ENCODE measurements at regions not wholly inside any gene's neighbourhood (a gene's known extent, or its start where the extent isn't known, plus 50 kb on each side); places are given as distances from the start of the nearest gene placed in this dataset.

DNA sequence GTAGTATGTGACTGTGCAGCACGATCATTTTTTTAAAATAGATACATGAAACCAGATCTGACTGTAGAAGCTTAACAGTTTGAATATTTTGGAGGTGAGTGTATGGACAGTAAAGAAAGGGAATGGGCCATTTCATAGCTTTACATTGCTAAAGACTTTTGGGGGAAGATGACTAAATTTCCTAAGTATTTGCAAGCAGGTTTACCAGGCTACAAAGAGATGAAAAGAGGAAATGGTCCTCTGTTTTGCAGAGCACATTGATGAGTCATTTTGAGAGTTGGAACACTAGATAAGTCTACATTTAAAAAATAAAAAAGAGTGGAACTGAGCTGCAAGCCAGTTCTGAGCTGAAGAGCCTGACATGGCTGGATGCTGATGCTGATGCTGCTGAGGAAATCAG lies 115.7 kb upstream of the LRATD1 start:
- no peak for DNase-seq

DNA sequence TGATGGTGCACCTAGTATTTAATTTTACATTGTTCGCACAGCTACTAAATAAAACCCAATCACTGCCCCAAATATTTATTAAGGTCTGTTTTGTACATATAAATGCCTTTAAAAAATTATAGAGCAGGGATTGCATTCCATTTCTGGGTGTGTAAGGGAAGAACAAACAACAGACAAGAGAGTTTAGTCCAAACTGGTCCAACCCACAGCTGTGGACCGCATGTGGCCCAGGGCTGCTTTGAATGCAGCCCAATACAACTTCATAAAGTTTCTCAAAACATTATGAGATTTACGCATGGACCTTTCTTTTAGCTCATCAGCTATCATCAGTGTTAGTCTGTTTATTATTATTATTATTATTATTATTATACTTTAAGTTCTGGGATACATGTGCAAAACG lies 114.8 kb upstream of the LRATD1 start:
- no peak for DNase-seq

DNA sequence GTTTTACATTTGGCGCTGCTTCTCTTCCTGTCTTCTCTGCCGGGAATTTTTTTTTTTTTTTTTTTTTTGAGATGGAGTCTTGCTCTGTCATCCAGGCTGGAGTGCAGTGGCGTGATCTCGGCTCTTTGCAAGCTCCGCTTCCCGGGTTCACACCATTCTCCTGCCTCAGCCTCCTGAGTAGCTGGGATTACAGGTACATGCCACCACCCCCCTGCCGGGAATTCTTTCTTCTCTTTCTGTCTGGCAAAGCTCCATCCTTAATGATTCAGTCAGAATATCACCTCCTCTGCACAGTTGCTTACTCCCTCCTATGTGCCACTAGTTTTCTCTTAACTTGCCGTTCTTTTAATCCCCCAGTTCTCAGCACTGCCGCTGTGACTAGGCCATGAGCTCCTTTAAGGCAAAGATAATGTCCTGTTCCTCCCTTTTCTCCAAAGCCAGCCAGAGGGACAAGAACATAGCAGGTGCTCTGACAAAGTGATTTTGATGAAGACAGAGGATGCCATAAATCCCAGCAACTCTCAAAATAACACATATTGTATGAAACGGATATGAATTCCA lies 112.1 kb upstream of the LRATD1 start:
- no peak for DNase-seq

DNA sequence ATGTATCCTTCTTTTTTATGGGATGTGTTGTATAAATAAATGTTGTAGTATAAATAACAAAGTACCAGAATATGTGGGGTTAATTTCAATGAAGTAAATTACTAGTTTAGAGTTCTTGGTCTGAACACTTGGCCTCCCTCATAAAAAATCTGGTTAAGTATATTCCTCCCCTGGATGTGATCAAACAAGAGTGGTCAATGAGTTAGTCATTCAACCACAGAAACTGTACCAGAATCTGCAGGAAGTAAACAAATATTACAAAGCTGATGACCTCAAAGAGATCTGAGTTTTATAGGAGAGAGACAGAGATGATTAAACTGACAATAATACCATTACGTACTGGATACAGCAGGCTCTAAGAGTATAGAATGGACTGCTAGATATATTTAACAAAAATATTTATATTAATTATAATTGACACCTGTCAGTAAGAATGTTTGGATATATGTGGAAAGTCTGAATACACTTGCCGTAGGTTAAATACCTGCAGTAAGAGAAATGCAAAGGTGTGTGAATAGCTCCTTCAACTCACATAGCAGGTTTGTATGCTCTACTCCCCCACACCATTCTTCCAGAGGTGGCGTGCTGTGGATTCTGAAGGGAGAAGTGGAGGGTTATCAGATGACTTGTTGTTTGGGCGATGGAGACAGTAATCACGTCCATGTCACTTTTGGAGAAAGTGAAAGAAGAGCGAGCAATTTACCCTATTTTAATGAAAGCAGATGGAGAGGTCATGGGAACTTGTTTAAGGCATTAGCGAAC lies 108.3 kb upstream of the LRATD1 start:
- DNase-seq: no peak

DNA sequence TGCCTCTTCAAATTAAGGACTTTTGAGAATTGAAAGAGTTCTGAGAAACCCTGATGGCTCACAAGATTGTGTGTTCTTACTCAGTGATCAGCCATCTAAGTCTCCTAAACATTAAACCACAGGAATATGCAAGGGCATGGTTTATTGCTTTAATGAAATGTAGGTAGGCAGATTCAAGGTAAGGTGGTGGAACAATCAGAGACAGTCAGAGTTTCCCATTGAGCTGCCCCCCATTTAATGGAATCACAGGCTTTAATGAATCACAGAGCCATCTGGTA lies 107.8 kb upstream of the LRATD1 start:
- no peak for DNase-seq

DNA sequence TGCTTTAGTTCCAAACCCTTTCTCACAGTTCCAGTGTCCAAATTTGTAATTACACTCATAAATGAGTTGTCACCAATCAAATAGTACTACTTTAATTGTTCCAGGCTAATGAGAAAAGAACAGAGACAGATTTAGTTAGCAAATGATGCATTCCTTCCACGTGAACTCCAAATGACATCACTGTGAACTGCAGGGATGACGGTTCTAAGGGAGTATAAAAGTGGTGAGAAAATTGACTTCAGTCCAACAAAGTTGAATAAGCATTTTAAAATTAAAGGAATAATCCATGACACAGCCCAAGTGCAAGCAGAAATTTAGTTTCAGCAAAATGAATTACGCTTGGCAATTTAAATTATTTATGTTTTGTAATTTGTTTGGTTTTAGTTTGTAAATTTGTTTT lies 102.0 kb upstream of the LRATD1 start:
- DNase-seq: no peak

DNA sequence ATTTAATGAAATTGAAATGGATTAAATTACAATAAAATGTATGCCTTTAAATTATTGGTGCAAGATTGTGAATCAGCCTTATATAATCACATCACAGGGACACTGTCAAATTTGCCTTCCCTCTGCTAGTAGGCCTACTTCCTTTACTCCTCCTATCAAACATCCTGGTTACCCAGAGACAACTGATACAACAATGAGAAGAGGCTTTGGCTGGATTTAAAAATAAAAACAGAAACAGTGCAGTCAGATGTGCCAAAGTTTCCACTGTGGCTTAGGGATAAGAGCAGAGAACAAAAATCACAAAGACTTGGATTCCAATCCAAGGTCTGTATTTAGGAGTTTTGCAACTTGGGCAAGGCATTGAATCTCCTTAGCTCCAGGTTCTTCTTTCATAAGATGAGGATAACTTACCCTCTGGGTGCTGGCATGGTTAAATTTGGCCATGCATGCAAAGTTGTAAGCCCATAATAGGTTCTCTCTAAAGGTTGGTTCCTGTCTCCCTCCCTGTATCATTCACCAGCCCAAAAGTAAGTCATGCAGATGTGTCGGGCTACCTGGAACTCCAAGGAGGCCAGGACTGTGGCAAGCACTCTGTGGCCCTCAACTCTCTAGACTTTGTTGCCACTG lies 99.3 kb upstream of the LRATD1 start:
- no peak for DNase-seq

DNA sequence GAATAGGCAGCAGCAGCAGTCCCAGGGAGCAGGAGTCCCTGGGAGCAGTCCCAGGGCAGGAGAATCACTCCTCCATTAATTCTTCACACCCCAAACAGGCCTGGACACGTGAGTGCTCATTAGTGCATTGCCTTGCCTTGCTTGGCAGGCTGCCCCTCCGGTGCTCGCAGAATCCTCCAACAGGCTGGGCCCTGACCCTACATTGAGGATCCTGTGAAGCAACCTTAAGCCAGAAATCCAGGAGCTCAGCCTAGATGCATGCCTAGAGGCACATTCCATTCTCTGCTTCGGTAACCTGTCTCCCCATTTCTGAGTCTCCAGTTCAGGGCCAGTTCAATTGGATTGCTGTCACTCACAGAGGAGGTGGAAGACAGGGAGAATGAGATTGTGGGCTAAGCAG lies 97.4 kb upstream of the LRATD1 start:
- no peak for DNase-seq

DNA sequence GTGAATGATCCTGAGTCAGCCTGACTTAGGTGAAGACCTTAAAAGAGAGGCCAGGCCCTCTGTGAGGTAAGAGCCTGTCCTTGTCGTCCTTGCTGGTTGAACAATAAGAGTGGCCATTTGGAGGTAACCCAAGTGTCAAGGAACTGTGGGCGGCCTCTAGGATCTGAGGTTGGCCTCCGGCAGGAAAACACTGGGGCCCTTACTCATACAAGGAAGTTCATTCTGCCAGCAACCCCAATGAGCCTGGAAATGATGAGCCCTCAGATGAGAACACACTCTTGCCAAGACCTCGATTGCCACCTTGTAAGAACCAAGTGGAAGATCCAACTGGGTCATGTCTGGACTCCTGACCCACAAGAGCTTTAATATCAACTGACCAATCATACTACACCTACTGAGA lies 95.5 kb upstream of the LRATD1 start:
- DNase-seq: no peak

DNA sequence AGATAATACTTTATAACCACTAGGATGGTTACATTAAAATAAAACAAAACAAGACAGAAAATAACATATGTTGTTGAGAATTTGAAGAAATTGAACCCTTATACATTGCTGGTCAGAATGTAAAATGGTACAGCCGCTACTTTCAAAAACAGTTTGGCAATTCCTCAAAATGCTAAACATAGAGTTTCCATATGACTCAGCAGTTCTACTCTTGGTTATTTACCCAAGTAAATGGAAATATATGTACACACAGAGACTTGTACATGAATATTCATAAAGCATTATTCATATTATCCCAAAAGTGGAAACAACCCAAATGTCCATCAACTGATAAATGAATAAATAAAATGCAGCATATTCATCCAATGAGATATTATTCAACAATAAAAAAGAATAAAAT lies 92.5 kb upstream of the LRATD1 start:
- no peak for DNase-seq

DNA sequence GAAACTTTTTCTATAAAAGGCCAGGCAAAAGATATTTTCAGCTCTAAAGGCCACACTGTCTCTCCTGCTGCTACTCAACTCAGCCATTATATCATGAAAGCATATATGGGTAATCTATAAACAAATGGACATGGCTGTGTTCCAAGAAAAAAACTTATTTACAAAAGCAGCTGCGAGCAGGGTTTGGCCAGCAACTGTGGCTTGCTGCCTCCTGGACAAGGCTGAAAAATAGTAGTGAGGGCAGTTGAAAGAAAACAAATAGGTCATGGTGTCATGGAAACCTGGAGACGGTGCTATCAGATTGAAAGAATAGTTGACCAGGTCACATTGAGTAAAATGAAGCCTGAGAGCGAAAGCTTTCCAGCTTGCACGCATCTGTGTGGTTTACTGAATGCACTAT lies 89.2 kb upstream of the LRATD1 start:
- no peak for DNase-seq

DNA sequence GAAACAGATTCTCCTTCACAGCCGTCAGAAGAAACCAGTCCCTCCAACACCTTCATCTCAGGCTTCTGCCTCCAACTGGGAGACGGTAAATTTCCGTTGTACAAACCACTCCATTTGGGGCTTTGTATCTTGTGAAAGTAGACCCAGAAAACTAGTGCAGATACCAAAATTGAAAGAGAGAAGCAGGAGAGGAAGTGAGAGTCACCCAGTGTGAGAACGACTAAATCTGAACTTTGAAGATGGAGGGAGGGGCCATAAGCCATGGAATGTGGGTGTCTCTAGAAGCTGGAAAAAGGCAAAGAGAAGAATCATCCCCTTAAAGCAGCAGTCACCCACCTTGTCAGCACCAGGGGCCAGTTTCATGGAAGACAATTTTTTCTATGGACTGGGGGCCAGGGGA lies 88.3 kb upstream of the LRATD1 start:
- DNase-seq: no peak

DNA sequence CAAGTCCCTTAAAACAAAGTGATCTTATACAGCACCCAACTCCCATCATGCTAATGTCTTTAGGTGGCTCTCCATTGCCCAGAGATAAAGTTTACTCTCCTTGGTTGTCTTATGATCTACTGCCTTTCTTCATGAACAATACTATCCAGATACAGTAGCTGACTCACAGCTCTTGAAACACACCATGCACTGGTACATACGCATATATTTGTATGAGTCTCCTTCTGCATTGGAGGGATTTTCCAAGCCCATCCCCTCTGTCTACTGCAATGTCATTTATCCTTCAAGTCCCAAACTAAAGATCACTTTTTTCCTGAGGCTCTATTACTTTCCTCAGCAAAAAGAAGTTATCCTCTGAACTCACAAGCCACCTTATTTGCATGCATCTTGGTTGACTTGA lies 84.7 kb upstream of the LRATD1 start:
- DNase-seq: no peak

DNA sequence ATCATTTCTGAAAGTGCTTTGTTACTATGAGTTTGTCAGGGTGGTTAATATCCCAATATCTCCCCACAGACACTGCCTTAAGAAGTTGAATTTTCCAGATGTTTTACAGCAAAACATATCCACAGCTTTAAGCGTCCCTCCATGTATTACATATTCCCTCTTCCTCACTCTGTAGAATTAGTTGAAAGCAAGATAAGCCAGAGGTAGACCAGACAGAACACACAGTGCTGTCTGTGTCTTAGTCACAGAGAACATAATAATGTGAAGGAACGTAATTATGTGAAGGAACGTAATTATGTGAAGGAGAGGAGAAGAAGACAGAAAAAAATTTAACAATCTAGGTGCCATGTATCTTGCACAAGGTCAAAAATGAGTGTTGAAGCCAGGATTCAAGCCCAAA lies 81.9 kb upstream of the LRATD1 start:
- DNase-seq: no peak

DNA sequence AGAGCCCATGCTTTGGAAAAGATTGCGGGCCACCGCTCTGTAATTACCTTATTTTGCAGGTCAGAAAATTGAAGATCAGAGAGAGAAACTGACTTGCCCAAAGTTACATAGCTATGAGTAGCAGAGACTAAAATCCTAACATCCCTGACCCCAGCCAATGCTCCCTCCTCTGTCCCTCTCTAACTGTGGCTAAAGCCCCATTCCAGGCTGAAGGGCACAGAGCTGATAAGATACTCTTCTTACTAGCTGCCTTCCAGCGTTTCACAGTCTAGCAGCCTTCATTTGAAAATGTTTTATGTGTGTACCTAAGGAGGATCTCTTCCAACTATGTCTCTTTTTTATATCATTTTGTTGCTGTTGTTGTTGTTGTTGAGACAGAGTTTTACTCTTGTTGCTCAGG lies 81.4 kb upstream of the LRATD1 start:
- no peak for DNase-seq

DNA sequence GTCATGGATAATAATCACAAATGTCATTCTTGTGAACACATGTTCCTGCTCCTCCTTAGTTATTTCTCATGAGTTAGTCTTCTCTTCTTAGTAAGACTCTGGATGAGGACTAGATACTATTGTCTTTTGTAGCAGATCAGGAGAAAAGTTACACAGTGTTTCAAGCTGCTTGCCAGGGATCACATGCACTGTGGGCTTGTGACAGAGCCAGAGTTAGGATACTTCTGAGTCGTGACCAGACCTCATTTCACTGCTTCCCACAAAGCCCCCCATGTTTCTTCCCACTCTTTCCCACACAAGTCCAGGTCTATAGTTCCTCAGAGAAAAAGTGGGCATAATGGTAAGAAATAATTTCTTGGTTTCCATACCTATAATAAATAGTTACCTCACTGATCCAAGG lies 80.2 kb upstream of the LRATD1 start:
- no peak for DNase-seq

DNA sequence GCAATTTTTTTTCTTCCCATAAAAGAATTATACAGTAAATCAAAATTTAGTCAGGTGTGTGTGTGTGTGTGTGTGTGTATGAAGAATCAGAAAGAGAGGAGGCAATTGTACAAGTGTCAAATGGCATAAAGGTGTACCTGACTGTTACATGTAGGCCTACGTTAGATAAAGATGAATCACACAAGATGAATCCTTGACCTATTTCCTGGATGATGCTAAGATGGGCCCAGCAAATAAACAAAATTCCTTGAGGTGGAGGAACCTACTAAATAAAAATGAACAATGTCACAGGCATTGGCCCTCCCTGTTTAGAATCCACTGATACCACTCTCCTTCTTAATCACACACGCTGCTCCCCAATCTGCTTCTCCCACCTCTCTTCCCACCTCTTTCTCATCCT lies 79.7 kb upstream of the LRATD1 start:
- DNase-seq: no peak

DNA sequence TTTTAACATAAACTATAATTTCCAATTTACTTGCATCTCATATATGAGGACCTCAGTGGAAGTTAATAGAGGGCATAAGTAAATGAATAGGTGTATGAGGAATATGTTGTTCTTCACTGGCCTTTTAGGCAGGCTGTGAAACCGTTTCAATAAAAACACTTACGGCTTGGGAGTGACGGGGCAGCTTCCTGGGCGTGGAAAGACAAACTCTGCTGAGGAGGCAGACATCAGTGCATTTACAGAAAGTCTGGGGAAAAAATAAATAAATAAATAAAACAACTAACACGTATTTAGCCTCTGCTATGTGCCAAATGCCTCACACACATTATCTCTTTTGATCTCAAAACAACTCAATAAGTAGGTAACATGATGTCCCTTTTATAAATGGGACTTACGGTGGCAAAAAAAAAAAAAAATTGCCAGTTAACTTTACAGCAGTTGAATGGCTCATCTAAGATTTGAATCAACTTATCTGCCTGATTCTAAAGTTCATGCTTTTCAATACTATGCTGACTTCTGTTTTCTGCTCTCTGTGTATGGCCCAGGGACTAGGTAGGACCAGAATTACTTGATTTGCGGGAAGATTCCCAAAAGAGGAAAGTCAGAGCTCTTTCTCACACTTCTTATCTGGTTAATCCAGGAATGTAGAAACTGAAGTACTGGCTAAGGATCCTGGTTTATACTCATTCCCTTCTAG lies 77.5 kb upstream of the LRATD1 start:
- DNase-seq: no peak

DNA sequence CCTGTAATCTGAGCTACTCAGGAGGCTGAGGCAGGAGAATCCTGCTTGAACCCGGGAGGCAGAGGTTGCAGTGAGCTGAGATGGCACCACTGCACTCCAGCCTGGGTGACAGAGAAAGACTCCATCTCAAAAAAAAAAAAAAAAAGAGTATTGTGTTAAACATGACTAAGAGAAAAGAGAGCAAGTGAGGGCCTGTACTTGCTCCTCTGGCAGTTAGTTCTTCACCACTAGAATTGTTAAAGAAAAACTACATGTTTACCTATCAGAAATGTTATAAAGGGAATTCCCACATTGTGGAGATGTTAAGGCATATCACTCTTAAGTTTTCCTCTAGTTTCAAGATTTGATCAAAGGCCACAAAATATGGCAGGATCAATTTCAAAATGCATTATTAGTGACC lies 75.4 kb upstream of the LRATD1 start:
- no peak for DNase-seq

DNA sequence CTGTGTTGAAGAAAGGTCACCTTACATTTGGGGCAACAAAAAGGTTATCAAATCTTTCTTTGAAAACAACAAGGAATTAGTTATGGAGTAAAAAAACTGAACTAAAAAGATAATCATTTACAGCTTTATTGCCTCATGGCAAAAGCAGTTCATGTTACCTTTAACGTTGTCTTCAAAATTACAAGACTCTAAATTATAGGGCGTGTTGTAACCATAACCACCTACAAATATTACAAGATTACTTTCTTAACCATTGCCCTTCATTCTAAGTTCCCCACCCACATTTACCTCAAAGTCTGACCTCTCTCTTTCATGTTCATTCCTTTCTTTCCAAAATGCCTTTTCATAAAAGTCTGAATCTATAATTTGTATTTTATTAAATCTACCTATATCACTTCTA lies 74.6 kb upstream of the LRATD1 start:
- DNase-seq: no peak

DNA sequence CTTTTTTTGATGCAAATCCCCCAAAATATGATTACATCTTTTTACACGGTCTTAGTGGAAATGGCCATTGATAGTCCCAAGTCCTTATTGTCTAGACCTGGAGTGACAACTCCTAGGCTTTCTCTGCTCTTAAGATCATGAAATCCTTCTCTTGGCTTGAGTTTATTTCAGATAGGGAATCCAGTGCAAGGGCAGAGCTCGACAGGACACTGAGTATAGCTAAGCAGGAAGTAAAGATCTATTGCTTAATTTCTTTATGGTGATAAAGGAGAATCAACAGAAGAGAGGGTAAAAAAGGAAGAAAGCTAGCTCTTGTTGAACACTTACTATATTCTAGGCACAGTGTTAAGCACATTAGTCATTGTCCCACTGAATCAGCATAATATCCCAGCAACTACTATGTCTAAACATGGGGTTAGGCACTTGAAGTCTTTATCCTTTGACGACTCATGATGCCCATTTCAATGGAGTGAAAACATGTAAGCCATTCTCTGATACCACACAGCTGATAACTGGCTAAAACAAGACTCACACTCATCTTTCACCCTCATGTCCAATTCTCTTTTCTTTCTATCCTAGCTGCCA lies 74.1 kb upstream of the LRATD1 start:
- DNase-seq: no peak

DNA sequence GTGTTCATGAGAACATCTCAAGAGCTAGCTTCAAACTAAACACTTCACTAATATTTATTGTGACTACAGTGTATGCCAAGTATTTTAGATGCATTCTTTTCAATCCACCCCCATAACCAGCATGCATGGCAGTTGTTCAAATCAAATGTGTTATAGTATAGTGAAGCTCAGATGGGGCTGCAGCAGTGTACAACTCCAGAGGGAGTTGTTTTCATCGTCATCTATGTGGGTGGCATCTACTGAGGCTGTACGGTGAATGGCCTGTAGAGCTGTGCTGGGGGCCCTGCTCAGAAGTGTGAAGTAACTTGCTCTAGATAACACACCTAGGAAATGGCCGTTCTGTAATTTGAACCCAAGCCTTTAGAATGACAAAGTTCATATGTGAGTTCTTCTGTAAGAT lies 71.8 kb upstream of the LRATD1 start:
- no peak for DNase-seq

DNA sequence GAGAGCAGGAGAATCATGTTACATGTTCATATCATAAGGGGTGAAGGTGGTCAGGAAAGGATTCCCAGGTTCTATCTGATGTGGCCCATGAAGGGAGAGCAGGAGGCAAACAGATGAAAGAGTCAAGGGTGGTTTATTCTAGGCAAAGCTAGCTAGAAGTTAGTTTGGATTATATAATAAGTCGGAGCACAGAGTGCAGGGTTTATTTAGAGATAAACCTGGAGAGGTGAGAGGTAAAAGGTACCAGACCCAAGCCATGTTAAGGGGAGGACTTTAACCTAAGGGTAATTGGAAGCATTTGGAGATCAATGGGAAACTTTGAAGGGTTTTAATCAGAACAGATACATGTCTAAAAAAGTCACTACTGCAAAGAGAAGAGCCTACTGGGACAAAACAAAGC lies 69.2 kb upstream of the LRATD1 start:
- no peak for DNase-seq

DNA sequence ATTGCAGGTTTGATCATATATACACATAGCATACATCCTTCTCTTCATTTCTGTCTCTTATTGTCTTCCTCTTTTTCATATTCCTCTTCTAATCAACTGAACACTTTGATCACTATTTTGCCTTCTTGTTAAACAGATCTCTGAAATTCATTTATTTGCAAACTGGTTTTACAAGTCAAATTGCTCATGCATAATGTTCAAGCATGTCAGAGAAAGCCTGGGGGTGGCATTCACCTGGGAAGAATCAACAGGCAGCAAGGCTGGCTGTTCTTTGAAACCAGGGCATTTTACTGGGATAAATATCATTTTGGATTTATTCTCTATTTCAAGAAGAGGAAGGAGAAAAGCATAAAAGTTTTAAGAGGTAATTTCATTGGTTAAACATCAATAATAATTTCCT lies 66.9 kb upstream of the LRATD1 start:
- DNase-seq: no peak
